ENCODE measurements at regions not wholly inside any gene's neighbourhood (a gene's known extent, or its start where the extent isn't known, plus 50 kb on each side); places are given as distances from the start of the nearest gene placed in this dataset.

DNA sequence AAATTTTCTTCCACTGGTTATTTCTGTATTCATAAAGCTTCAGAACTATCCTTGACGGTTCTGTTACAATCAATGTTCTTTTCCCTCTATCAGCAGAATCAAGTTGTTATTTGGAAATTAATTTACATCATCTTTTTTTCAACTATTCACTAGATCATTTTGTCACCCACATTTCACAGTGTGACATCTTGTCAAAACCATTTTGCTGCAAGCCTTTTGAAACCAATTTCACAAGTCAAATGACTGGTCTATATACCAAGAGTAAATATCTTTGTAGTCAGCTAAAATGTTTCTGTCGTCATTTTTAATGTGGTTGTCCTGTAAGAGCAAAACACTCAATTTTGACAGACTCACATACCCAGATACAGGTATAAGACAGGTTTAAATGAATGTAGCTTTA lies 984.3 kb upstream of the TYRP1 start:
- no peaks in the 10 kb centered on the region for H3K27me3 ChIP-seq (ENCODE audit: insufficient read depth, low read length)
- H3K4me2 ChIP-seq (ENCODE audit: insufficient read depth, low read length): no peak overlapping the region
- no peaks in the 10 kb centered on the region for H3K36me3 ChIP-seq (ENCODE audit: insufficient read depth, low read length)
- no peak overlapping the region for H2AFZ ChIP-seq (ENCODE audit: low read length)
- peaks cover 2% of the 10 kb centered on the region for H3K9me3 ChIP-seq (ENCODE audit: low read depth, low read length)
- H3K79me2 ChIP-seq (ENCODE audit: insufficient read depth, low read length): no peaks in the 10 kb centered on the region
- no peaks in the 10 kb centered on the region for H4K20me1 ChIP-seq (ENCODE audit: insufficient read depth, low read length)
- DNase-seq (ENCODE audit: insufficient read length, low spot score, missing footprints): no peak
- H3K4me3 ChIP-seq (ENCODE audit: insufficient read depth, low read length): no peak overlapping the region
- no peak overlapping the region for H3K27ac ChIP-seq (ENCODE audit: low read depth, low read length)
- H3K4me1 ChIP-seq (ENCODE audit: insufficient read depth, low read length): no peaks in the 10 kb centered on the region
- TF ChIP-seq CTCF (IDR thresholded peaks at IDR 0.05; ENCODE audit: extremely low read depth, low read depth, low read length): no peak

DNA sequence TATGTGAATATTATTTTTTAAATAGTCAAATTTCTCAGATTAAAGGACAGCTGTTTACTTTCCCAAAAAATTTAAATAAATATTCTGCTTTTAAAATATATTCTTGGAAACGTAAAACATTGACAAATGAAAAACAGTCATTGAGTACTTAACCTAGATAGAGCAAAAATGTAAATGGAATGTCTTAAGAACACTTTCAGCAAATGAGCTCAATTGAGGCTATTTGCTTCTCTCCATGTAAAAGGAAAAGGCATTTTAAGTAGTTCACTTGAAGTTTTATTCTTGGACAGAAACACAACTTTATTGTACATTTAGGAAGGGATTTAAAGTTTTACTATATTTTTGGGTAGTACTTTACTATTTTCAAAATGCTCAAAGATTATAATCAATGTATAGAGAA lies 983.6 kb upstream of the TYRP1 start:
- H3K4me1 ChIP-seq (ENCODE audit: insufficient read depth, low read length): no peaks in the 10 kb centered on the region
- H3K79me2 ChIP-seq (ENCODE audit: insufficient read depth, low read length): no peaks in the 10 kb centered on the region
- no peak for DNase-seq (ENCODE audit: insufficient read length, low spot score, missing footprints)
- H3K27ac ChIP-seq (ENCODE audit: low read depth, low read length): no peak overlapping the region
- H4K20me1 ChIP-seq (ENCODE audit: insufficient read depth, low read length): no peaks in the 10 kb centered on the region
- peaks cover 2% of the 10 kb centered on the region for H3K9me3 ChIP-seq (ENCODE audit: low read depth, low read length)
- H2AFZ ChIP-seq (ENCODE audit: low read length): no peak overlapping the region
- no peak overlapping the region for H3K4me3 ChIP-seq (ENCODE audit: insufficient read depth, low read length)
- no peaks in the 10 kb centered on the region for H3K36me3 ChIP-seq (ENCODE audit: insufficient read depth, low read length)
- no peak for TF ChIP-seq CTCF (IDR thresholded peaks at IDR 0.05; ENCODE audit: extremely low read depth, low read depth, low read length)
- H3K27me3 ChIP-seq (ENCODE audit: insufficient read depth, low read length): no peaks in the 10 kb centered on the region
- H3K4me2 ChIP-seq (ENCODE audit: insufficient read depth, low read length): no peak overlapping the region

- Histone ChIP-seq H3K4me3 (ENCODE audit: insufficient read depth, low read length) (no peak overlapping the region), H3K27ac (ENCODE audit: low read depth, low read length) (no peak overlapping the region), H3K79me2 (ENCODE audit: insufficient read depth, low read length) (no peaks in the 10 kb centered on the region), H3K4me2 (ENCODE audit: insufficient read depth, low read length) (no peak overlapping the region), H2AFZ (ENCODE audit: low read length) (no peak overlapping the region), H3K27me3 (ENCODE audit: insufficient read depth, low read length) (no peaks in the 10 kb centered on the region), H3K36me3 (ENCODE audit: insufficient read depth, low read length) (no peaks in the 10 kb centered on the region), H4K20me1 (ENCODE audit: insufficient read depth, low read length) (no peaks in the 10 kb centered on the region), H3K4me1 (ENCODE audit: insufficient read depth, low read length) (no peaks in the 10 kb centered on the region), H3K9me3 (ENCODE audit: low read depth, low read length) (peaks cover 2% of the 10 kb centered on the region)
- no peak for DNase-seq (ENCODE audit: insufficient read length, low spot score, missing footprints)
- TF ChIP-seq CTCF (IDR thresholded peaks at IDR 0.05; ENCODE audit: extremely low read depth, low read depth, low read length): no peak
Observed at GRCh38 chr9:11713077-11713476, 980.1 kb upstream of the TYRP1 start.

GRCh38 chr9:11722957-11723356 lies 970.2 kb upstream of the TYRP1 start:
- H3K4me1 ChIP-seq (ENCODE audit: insufficient read depth, low read length): no peaks in the 10 kb centered on the region
- H3K27ac ChIP-seq (ENCODE audit: low read depth, low read length): no peak overlapping the region
- no peaks in the 10 kb centered on the region for H3K27me3 ChIP-seq (ENCODE audit: insufficient read depth, low read length)
- peaks cover 3% of the 10 kb centered on the region for H3K9me3 ChIP-seq (ENCODE audit: low read depth, low read length)
- no peak overlapping the region for H3K4me3 ChIP-seq (ENCODE audit: insufficient read depth, low read length)
- no peaks in the 10 kb centered on the region for H4K20me1 ChIP-seq (ENCODE audit: insufficient read depth, low read length)
- no peak overlapping the region for H2AFZ ChIP-seq (ENCODE audit: low read length)
- DNase-seq (ENCODE audit: insufficient read length, low spot score, missing footprints): no peak
- TF ChIP-seq CTCF (IDR thresholded peaks at IDR 0.05; ENCODE audit: extremely low read depth, low read depth, low read length): no peak
- H3K36me3 ChIP-seq (ENCODE audit: insufficient read depth, low read length): no peaks in the 10 kb centered on the region
- no peak overlapping the region for H3K4me2 ChIP-seq (ENCODE audit: insufficient read depth, low read length)
- no peaks in the 10 kb centered on the region for H3K79me2 ChIP-seq (ENCODE audit: insufficient read depth, low read length)

Data from osteoblast (primary cell).